ENCODE measurements at regions not wholly inside any gene's neighbourhood (a gene's known extent, or its start where the extent isn't known, plus 50 kb on each side); places are given as distances from the start of the nearest gene placed in this dataset.

- Histone ChIP-seq H3K9me3 (ENCODE audit: low read length) (no peaks in the 10 kb centered on the region), H3K4me3 (replicated peaks in 1 of 3; ENCODE audit: insufficient read depth in 1 of 3, low read depth in 2 of 3, low read length in 3 of 3) (no peak overlapping the region), H4K20me1 (ENCODE audit: insufficient read depth, low read length) (no peaks in the 10 kb centered on the region), H3K9ac (ENCODE audit: insufficient read depth, low read depth, low read length) (no peak overlapping the region), H3K27ac (ENCODE audit: extremely low read length, insufficient read depth, low read length) (no peak overlapping the region), H3K4me1 (ENCODE audit: insufficient read depth, low read length) (no peaks in the 10 kb centered on the region), H3K79me2 (ENCODE audit: insufficient read depth, low read length) (no peaks in the 10 kb centered on the region), H2AFZ (ENCODE audit: low read length) (no peak overlapping the region), H3K36me3 (replicated peaks in 1 of 2; ENCODE audit: control insufficient read depth in 1 of 2, insufficient read depth in 2 of 2, low read length in 2 of 2) (no peaks in the 10 kb centered on the region), H3K27me3 (ENCODE audit: control insufficient read depth in 1 of 2, insufficient read depth in 2 of 2, low read length in 2 of 2) (no peaks in the 10 kb centered on the region), H3K4me2 (ENCODE audit: low read depth, low read length) (no peak overlapping the region)
- POLR2A ChIA-PET: no interaction called here
- FAIRE-seq (no peak), DNase-seq (ENCODE audit: low spot score) (no peak), ATAC-seq (no peak)
- 3% methylated on average over 1 of the region's 1 CpG for WGBS (ENCODE audit: low lambda C conversion rate)
- in situ Hi-C loops (cut with HindIII; ENCODE audit: extremely low pct_ligation_motif_present, low pct_unique_long_range_greater_than_20kb): no loop called here
- no peak for TF ChIP-seq SRF (IDR thresholded peaks at IDR 0.05; ENCODE audit: low read depth, low read length)
- TF ChIP-seq ZNF121 (CRISPR knock-in tag; IDR thresholded peaks at IDR 0.05): no peak
- TF ChIP-seq ARNT (IDR thresholded peaks at IDR 0.05): no peak
- no peak for TF ChIP-seq ZNF484 (CRISPR knock-in tag; IDR thresholded peaks at IDR 0.05; ENCODE audit: borderline replicate concordance, low read depth)
- no peak for TF ChIP-seq DPF2 (CRISPR knock-in tag; IDR thresholded peaks at IDR 0.05; ENCODE audit: borderline replicate concordance, low read depth)
- TF ChIP-seq FOXC1 (CRISPR knock-in tag; IDR thresholded peaks at IDR 0.05; ENCODE audit: borderline replicate concordance): no peak
- no peak for TF ChIP-seq MAFF (IDR thresholded peaks at IDR 0.05; ENCODE audit: low read depth, low read length)
- TF ChIP-seq LBX2 (CRISPR knock-in tag; IDR thresholded peaks at IDR 0.05; ENCODE audit: borderline replicate concordance): no peak
- CTCF ChIA-PET (ENCODE audit: low intra/inter-chr PET ratio, low total read pairs): no interaction called here
- intact Hi-C loops (cut with micrococcal nuclease; ENCODE audit: unreplicated experiment): no loop called here
- BruUV-seq (replicated peaks): no TSS peak
Measured at GRCh38 chr11:109584001-109584972, 162.3 kb downstream of the C11orf87 start.

GRCh38 chr11:109586789-109587188 lies 164.8 kb downstream of the C11orf87 start:
- no peaks in the 10 kb centered on the region for H3K27me3 ChIP-seq (ENCODE audit: control insufficient read depth in 1 of 2, insufficient read depth in 2 of 2, low read length in 2 of 2)
- no peaks in the 10 kb centered on the region for H3K79me2 ChIP-seq (ENCODE audit: insufficient read depth, low read length)
- no peak overlapping the region for H3K4me2 ChIP-seq (ENCODE audit: low read depth, low read length)
- FAIRE-seq (no peak), ATAC-seq (no peak), DNase-seq (ENCODE audit: low spot score) (no peak)
- BruUV-seq (replicated peaks): no TSS peak
- 0% methylated on average over 2 of the region's 2 CpGs for WGBS (ENCODE audit: low lambda C conversion rate)
- CTCF ChIA-PET (ENCODE audit: low intra/inter-chr PET ratio, low total read pairs): no interaction called here
- no peak overlapping the region for H3K4me3 ChIP-seq (replicated peaks in 1 of 3; ENCODE audit: insufficient read depth in 1 of 3, low read depth in 2 of 3, low read length in 3 of 3)
- no peaks in the 10 kb centered on the region for H4K20me1 ChIP-seq (ENCODE audit: insufficient read depth, low read length)
- no peak overlapping the region for H2AFZ ChIP-seq (ENCODE audit: low read length)
- H3K4me1 ChIP-seq (ENCODE audit: insufficient read depth, low read length): no peaks in the 10 kb centered on the region
- no peaks in the 10 kb centered on the region for H3K9me3 ChIP-seq (ENCODE audit: low read length)
- no peaks in the 10 kb centered on the region for H3K36me3 ChIP-seq (replicated peaks in 1 of 2; ENCODE audit: control insufficient read depth in 1 of 2, insufficient read depth in 2 of 2, low read length in 2 of 2)
- no peak overlapping the region for H3K9ac ChIP-seq (ENCODE audit: insufficient read depth, low read depth, low read length)
- intact Hi-C loops (cut with micrococcal nuclease; ENCODE audit: unreplicated experiment) (no loop called here), in situ Hi-C loops (cut with HindIII; ENCODE audit: extremely low pct_ligation_motif_present, low pct_unique_long_range_greater_than_20kb) (no loop called here)
- H3K27ac ChIP-seq (ENCODE audit: extremely low read length, insufficient read depth, low read length): no peak overlapping the region
- POLR2A ChIA-PET: no interaction called here
- TF ChIP-seq ARID5B (CRISPR knock-in tag; IDR thresholded peaks at IDR 0.05): no peak
- TF ChIP-seq SP2 (CRISPR knock-in tag; IDR thresholded peaks at IDR 0.05): no peak
- TF ChIP-seq THAP11 (CRISPR knock-in tag; IDR thresholded peaks at IDR 0.05): no peak
- no peak for TF ChIP-seq GABPB1 (CRISPR knock-in tag; IDR thresholded peaks at IDR 0.05)
- no peak for TF ChIP-seq ZSCAN5A (CRISPR knock-in tag; IDR thresholded peaks at IDR 0.05; ENCODE audit: borderline replicate concordance)

Measured in HepG2 (cell line).